Stimulated activated CD4-positive, alpha-beta T cell treated with anti-CD3 and anti-CD28 coated beads, Interleukin-12 subunit alpha, Interleukin-12 subunit beta, amount 100 ng/mL, for 48 hours (primary cell): ENCODE measurements at regions not wholly inside any gene's neighbourhood (a gene's known extent, or its start where the extent isn't known, plus 50 kb on each side); places are given as distances from the start of the nearest gene placed in this dataset.
"Not testable (repeated sequence)": the region's sequence is repeated elsewhere in the genome, so short reads cannot be mapped to it uniquely, and the experiment has no call there.

Experiments used
- DNase-seq, 3 donors: peaks; one replicate each; pipeline ENCODE4 v3.0.0-alpha.2; 2020; ENCODE audit warnings: low read depth in 2 of 3, low spot score in 1 of 3

DNA sequence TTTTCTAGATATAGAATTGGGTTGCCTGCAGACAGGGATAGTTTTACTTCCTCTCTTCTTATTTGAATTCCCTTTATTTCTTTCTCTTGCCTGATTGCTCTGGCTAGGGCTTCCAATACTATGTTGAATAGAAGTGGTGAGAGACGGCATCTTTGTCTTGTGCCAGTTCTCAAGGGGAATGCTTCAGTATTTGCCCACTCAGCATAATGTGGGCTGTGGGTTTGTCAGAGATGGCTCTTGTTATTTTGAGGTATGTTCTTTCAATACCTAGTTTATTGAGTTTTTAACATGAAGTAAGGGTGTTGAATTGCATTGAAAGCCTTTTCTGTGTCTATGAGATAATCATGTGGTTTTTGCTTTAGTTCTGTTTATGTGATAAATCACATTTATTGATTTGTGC lies 273.9 kb upstream of the CHORDC1 start:
- no peak for DNase-seq

DNA sequence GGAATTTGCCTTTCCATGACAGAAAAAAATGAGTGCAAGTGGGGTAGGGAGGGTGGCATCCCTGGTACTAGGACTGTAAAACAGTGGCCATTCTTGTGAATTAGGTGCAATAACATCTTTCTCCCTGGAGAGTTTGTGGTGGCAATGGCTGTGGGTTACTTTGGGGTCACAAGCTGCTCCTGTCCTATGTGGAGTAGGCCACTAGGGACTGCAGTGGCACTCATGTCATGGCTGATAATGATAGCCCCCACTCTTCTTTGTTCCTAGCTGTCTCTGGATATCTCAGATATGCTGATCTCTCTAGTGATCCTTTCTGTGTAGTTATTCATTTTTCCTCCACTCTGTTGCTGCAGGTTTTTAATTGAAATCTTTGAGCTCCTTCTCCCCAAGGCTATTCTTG lies 270.5 kb upstream of the CHORDC1 start:
- no peak for DNase-seq

DNA sequence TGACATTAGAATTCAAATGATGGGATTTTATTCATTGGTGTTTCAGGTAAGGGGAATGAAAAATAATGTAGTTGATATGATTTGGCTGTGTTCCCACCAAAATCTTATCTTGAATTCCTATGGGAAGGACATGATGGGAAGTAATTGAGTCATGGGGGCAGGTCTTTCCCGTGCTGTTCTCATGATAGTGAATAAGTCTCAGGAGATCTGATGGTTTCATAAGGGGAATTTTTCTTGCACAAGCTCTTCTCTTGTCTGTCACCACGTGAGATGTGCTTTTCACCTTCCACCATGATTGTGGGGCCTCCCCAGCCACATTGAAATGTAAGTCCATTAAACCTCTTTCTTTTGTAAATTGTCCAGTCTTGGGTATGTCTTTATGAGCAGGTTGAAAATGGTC lies 268.6 kb upstream of the CHORDC1 start:
- DNase-seq, result no peak

DNA sequence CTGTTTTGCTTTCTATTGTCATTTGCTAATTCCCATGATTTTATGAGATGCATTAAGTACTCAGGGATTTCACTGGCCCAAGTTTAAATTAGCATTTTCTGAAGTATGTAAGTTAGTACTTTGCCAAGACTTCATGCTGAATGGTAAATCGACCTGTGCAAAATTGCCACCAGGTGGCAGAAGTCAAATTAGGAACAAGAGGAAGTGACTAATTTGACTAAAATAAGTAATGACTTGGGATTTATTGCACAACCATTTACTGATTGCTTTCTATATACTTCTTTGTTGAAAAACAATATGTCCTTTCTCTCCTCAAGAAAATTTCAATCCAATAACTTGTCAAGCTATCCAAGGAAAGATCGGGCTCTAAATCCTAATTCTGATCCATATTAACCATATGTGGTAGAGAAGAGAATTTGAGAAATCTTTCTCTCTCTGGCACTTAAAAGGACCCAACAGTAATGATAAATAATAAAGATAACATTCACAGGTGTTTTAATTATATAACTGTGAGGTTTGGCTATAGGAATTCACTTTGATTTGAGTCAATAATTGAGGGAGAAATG lies 253.7 kb upstream of the CHORDC1 start:
- peak; percentile 2 to 20 (median 8) for DNase-seq

GRCh38 chr11:90468923-90469322 lies 246.1 kb upstream of the CHORDC1 start:
- DNase-seq, result no peak

GRCh38 chr11:90465553-90465952 lies 242.7 kb upstream of the CHORDC1 start:
- no peak for DNase-seq

GRCh38 chr11:90455347-90455920 lies 232.6 kb upstream of the CHORDC1 start:
- DNase-seq, result not testable (repeated sequence)

- no peak for DNase-seq
These were observed 230.7 kb upstream of the CHORDC1 start for GRCh38 chr11:90453525-90453924.

DNA sequence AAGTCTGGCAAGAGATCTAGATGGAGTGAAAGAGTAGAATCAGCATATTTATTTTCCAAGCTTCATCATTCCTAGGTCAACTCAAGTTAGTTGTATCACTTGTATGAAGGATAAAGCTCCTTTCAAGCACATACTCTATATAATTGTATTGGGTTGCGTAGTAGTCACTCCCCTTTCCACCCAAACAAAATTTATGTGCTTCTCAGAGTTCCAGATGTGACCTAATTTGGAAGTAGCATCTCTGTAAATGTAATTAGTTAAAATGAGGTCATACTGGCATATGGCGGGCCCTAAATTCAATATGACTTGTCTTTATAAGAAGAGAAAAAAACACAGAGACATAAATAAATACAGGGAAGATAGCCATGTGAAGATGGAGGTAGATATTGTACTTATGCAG lies 226.8 kb upstream of the CHORDC1 start:
- DNase-seq, result no peak

- no peak for DNase-seq
These were observed 225.4 kb upstream of the CHORDC1 start for GRCh38 chr11:90448256-90448655.

DNA sequence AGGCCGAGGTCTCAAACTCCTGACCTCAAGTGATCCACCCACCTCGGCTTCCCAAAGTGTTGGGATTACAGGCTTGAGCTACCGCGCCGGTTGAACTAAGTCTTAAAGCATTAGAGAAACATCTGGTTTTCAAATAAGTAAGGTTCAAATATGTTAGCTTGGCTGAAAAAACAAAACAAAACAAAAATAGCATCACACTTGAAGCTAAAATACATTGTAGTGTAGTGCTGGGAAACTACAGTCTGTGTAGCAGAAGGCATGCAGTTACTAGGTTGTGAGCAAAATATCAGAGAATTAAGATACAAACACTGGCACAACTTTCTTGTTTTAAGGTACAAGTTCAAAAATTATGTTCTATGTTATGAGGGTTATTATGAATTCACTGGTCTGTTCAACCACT lies 224.8 kb upstream of the CHORDC1 start:
- no peak for DNase-seq

DNA sequence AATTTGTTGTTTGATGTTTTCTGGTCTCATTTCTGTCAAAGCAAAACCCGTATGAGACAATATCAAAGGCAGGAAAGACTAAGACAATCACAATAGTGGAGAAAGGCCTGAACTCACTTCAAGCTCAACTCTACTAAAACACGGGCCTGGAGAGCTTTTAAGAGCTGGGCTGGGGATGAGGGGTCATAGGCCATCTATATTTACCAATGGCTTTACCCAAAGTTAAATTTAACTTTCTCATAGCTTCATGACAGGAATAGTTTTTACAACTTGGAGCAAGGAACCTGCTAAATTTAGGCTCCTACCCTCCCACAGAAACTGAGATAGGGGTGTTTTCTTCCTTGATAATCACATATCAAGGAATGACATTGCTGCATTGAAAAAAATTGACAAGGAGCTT lies 223.4 kb upstream of the CHORDC1 start:
- no peak for DNase-seq

- no peak for DNase-seq
These were observed 215.2 kb upstream of the CHORDC1 start for GRCh38 chr11:90438069-90438468.

DNA sequence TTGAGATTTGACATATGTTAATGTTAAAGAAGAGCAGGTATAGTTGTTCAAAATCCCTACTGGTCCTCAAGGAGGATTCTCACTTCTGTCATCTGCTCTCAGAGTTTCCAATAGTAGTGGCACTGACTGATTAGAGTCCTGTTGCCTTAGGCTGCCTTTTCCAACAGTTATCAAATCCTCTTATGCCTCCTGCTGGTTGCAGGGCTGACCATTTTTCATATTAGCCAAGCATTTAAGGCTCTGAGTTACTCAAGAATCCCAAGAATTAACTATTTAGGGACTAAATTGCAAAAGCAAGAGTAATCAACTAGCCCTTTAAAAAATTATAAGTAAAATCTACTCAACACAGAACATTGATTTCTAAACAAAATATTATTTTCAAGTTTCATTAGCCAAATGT lies 212.0 kb upstream of the CHORDC1 start:
- DNase-seq, result no peak

GRCh38 chr11:90428836-90429235 lies 206.0 kb upstream of the CHORDC1 start:
- DNase-seq, result no peak

DNA sequence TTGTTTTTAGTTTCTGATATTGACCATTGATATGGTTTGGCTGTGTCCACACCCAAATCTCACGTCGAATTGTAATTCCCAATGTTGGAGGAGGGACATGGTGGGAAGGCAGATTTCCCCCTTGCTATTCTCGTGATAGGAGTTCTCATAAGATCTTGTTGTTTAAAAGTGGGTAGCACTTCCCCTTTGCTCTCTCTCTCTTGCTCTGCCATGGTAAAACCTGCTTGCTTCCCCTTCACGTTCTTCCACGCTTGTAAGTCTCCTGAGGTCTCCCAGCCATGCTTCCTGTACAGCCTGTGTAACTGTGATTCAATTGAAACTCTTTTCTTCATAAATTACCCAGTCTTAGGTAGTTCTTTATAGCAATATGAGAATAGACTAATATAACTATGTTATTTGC lies 203.6 kb upstream of the CHORDC1 start:
- no peak for DNase-seq

DNA sequence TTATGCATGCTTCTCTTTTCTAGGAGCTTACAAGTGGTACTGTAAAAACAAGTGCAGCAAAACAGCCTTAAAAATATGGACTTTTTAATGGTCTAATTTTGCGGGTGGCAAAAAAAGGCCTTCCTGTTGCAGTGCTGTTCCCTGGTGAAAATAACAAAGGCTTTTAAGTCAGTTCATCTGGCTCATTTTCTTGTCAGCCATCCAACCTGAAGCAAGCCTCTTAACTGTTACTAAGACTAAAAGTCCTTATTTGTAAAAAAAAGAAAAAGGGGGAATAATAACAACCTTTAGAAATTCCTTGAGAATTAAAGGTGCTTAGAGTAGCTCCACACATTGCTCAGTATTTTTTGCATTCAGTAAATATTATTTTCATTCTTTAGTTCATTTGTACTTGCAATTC lies 200.5 kb upstream of the CHORDC1 start:
- no peak for DNase-seq

DNA sequence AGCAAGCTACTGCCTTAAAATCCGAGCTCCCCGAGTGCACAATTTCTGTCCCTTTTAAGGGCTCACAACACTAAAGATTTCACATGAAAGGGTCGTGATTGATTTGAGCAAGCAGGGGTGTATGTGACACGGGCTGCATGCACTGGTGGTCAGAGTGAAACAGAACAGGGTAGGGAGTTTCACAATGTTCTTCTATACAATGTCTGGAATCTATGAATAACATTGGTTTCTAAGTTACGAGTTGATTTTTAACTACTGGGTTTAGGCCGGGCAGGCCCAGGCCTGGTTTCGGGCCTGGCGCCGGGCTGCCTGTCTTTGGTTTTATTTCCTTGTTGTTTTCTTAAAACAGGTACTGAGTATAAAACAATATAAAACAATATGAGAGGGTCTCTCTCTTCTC lies 199.9 kb upstream of the CHORDC1 start:
- not testable (repeated sequence) for DNase-seq

DNA sequence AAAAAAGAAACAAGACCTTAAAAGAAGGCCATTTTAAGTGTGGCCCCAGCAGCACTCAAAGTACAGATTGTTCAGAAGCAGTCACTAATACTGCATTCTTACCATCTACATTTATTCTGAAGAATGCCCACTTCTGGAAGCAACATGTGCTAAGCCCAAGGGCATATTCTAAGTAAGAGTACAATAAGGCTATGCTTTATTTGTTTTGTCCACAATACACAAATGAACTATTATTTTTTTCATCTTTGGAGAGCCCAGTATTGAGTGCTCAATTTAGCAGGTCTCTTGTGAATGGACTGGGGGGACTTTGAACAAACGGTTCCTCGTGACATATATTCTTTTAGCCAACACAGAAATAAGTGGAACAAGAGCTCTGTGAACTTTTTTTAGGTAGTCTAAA lies 191.4 kb upstream of the CHORDC1 start:
- DNase-seq, result no peak

DNA sequence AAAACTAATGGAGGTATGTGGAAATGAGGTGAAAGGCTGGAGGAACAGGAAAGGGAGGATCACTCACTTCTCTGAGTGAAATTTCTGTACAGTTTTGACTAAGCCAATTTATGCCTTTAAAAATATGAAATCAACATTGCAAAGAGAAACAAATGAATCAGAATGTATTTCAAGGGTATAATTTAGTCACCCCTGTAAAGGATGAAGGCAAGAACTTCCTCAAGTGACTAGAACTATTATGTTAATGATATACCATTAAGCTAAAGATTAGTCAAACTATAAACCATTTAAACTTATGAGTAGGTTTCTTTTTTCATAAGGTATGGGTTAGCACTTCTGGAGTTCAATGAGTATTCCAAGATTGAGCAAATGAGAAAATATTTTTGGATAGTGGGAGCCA lies 184.5 kb upstream of the CHORDC1 start:
- no peak for DNase-seq

DNA sequence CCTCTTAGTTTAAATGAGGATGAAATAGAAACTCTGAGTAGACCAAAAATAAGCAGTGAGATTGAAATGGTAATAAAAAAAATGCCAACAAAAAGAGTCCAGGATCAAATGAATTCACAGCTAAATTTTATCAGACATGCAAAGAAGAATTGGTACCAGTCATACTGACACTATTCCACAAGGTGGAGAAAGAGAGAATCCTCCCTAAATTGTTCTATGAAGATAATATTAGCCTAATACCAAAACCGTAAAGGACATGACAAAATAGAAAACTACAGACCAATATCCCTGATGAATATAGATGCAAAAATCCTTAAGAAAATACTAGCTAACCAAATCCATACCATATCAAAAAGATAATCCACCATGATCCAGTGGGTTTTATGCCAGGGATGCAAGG lies 169.8 kb upstream of the CHORDC1 start:
- DNase-seq, result no peak

GRCh38 chr11:90391756-90392155 lies 168.9 kb upstream of the CHORDC1 start:
- DNase-seq, result no peak

DNA sequence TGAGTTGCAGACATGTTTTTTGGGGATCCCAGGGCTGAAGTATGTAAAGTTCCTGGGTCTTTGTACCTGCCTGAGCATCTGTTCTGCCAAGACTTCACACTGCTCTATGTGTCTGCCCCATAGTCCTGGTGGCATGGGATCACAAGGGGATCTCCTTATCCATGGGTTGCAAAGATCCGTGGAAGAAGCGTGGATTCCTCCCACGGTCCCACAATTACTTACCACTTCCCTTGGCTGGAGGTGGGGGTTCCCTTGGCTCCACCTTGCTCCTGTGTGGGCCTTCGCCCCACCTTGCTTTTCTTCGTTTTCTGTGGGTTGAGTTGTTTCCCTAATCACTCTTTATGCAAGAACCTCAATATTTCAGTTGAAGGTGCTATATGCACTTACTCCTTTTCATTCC lies 157.4 kb upstream of the CHORDC1 start:
- DNase-seq, result no peak

GRCh38 chr11:90373971-90374370 lies 151.1 kb upstream of the CHORDC1 start:
- no peak for DNase-seq
